GM08714 (cell line): ENCODE measurements at regions not wholly inside any gene's neighbourhood (a gene's known extent, or its start where the extent isn't known, plus 50 kb on each side); places are given as distances from the start of the nearest gene placed in this dataset.

Source experiments
- H3K4me3 ChIP-seq: fragments of 200-500 bp; sonication (Bioruptor generic); 2 replicates; pipeline ENCODE4 v1.5.1; 2014; ENCODE audit warnings: mild to moderate bottlenecking, low read length, inconsistent platforms
- ZNF274 ChIP-seq: IDR thresholded peaks from 2 replicates; pipeline ENCODE4 v1.6.1; 2012; ENCODE audit warnings: mild to moderate bottlenecking, low read depth, low read length

DNA sequence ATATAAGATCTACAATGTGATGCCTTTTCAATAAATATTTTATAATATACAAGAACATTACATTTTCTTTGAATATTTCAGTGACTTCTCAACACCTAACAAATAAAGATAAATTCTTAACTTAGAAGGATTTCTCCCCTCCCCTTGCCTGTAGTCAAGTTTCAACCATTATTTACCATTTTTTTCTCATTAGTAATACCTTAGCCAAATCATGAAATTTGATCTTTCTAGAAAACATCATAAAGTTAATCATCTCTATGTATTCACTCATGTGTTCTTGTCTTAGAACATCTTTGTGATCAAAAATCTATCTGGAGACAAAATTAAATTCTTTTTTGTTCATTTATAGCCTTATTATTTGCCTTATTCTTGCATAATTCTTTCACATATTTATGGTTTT is 1201.8 kb upstream of the EPHA6 start:
- no peak for TF ChIP-seq ZNF274
- no peak overlapping the region for H3K4me3 ChIP-seq

DNA sequence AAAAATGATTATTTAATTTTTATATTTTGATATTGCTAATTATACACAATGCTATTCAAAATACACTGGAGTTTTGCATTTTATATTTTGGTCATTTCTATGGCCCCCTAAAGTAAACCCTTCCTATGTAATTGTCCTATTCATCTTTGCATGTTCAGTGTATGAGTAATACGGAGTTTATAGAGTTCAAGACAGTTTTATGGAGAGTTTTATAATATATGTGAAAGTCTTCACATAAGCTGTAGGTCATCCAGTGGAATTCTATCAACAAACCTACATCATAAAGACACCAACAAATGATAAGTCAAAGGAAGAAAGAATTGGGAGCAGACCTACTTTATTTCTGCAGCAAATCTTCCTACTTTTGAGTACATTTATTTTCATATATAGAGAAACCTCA is 1200.4 kb upstream of the EPHA6 start:
- no peak for TF ChIP-seq ZNF274
- no peak overlapping the region for H3K4me3 ChIP-seq

DNA sequence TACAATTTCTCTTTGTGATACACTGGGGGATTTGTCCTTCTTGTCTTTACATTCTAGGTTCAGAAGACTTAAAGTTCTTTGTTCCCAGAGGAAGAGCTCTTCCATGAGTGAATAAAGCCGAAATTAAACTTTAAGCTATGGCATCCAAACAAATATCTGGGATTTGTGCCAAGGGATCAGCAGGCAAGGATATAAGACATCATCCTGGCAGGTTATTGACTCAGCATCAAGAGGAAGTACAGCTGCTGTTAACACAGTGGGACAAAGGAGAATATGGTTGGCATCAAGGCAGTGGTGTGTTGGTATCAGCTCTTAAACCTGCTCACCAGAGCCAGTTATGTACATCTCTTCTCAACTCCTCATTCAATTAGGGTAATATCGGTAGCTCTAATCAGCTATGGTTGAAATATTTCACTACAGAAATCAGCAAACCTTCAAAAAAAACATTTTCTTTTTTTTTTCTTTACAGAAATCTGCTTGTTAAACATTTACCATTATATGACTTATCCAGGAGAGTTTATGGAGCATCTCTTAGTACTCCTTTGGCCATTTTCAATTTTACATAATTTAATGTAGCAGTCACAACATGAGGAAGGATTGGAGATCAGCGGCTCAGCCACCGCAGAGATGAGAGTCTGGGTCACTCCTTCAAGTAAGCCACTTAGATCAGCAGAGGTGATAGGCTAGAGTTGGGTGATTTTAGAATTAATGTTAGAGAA is 1198.6 kb upstream of the EPHA6 start:
- no peak overlapping the region for H3K4me3 ChIP-seq
- no peak for TF ChIP-seq ZNF274

DNA sequence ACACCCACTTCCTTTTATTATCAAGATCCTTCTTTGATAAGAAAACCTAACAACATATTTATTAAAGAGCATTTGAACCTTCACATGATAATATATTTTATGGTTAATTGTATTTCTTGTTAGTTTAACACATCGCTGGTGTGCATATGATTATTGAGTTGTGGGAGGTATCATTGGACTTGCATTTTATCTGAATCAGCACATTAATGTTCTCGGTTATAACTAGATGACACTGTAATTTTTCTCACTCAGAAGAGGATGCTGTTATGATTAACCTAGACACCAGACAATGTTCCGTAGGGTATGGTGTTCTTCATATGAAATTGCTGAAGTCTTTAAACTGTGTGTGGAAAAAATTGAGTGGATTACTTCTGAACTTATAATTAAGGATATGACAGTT is 1188.3 kb upstream of the EPHA6 start:
- TF ChIP-seq ZNF274 = no peak
- no peak overlapping the region for H3K4me3 ChIP-seq

DNA sequence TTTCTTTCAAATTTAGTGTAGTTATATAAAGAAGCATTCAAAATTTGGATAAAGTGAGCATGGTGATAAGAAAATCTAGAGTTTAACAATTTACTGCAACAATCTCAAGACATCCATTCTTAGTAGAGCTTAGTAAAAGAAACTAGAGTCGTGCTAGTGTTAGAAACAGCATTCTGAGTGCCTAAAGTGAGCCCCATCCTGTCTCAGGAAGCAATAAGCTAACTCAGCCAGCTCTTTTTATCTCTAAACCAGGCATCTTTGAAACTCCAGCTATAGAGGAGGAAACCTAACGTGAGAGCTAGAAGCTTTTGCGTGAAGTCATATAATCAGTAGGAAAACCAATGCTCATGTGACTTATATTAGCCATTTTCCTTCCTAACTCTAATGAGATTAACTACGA is 1187.1 kb upstream of the EPHA6 start:
- no peak overlapping the region for H3K4me3 ChIP-seq
- no peak for TF ChIP-seq ZNF274

DNA sequence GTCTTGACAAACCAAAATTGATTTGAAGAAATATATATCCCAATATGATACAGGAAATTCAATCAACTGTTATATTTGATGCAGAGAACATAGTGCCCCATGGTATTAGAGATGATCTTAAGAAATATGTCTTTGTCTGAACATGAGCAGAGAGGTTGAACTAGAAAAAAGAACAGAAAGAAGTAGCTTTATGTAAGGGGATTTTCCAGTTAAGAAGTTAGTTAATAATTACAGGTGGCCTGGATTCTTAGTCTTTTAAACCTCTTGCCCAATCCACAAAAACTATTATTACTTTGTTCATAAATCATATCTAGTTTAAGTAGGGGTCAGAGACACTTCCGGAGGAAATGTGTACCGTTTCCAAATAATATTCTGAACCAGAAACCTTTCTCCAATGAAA is 1186.7 kb upstream of the EPHA6 start:
- H3K4me3 ChIP-seq = no peak overlapping the region
- TF ChIP-seq ZNF274 = no peak

DNA sequence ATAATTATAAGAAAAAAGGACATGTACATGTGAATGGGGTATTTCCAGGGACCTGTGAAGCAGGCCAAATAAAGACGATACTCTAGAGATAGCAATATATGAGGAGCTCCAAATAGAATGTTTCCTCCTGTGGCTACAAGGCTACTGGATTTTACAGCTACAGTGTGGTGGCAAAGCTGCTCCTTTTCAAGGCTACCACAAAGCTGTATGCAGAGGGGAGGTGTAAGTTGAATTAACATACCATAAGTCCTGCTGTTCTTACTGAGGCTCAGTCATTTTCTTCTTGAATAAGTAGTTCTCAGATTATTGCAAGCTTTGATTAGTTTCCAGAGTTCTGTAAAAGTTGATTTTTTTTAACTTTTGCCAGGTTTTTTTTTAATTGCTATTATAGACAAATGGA is 1184.6 kb upstream of the EPHA6 start:
- no peak overlapping the region for H3K4me3 ChIP-seq

DNA sequence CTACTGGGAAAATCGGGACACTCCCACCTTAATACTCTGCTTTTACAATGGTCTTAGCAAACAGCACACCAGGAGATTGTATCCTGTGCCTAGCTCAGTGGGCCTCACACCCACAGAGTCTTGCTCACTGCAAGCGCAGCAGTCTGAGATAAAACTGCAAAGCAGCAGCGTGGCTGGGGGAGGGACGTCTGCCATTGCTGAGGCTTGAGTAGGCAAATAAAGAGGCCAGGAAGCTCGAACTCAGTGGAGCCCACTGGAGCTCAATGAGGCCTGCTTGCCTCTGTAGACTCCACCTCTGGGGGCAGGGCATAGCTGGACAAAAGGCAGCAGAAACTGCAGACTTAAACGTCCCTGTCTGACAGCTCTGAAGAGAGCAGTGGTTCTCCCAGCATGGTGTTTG is 1169.1 kb upstream of the EPHA6 start:
- no peak overlapping the region for H3K4me3 ChIP-seq
- no peak for TF ChIP-seq ZNF274

More for the DNA sequence above, 1184.6 kb upstream of the EPHA6 start:
- TF ChIP-seq ZNF274 = no peak

DNA sequence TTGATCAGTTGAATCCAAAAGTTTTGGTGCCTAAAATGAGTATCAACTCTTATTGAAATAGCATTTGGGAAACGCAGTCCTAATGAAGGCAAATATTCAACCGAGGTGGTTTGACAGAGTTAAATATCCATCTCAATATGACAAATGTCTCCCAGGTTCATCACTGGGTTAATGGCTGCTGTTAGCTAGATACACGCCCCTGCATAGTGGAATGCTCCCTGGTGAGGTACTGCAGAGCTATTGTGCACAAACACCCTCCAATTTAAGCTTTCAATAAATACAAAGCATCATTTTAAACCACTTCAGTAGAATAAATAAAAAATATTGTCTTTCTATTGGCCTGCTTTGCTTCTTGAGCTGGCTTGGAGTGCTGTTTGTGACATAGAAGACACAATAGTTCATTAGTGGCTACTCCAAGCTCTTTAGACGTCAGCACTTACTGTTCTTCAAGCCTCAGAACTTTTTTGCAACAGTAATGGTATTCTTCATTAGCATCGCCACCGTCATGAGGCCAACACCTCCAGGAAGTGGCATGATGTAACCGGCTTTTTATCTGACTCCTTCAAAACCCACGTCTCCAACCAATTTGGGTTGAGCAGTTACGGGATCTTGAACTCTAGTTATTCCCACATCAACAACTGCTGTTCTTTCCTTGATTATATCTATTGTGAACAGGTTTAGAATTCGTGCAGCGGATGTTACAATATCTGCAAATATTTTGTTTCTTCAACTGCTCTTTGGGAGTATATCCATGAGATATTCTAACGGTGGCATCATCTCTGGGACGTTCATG is 1159.6 kb upstream of the EPHA6 start:
- TF ChIP-seq ZNF274 = no peak
- H3K4me3 ChIP-seq = no peak overlapping the region

DNA sequence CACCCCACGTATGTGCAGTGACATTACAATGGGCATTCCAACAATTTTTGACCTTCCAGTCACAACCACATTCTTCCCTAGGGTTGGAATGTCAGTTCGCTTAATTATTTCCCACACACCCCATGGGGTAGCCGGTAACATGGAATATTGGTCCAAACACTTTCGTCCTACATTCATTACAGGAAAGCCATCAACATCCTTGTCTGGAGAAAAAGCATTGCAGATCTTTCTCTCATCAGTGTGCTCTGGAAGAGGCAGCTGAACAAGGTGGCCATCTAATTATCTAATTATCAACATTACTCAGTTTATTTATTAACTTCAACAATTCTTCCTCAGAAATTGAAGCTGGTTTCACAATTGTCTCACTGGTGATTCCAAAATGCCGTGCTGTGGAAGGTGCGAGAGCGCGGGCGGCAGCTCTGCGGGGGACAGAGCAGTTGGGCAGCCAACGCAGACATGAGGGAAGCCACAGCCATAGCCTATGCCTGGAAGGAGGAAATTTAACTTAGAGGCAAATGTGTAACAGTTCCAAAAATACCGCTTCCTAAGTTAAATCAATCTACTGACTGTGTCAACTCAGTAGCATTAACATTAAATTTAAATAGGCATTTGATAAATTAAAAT is 1158.9 kb upstream of the EPHA6 start:
- H3K4me3 ChIP-seq = no peak overlapping the region
- TF ChIP-seq ZNF274 = no peak

DNA sequence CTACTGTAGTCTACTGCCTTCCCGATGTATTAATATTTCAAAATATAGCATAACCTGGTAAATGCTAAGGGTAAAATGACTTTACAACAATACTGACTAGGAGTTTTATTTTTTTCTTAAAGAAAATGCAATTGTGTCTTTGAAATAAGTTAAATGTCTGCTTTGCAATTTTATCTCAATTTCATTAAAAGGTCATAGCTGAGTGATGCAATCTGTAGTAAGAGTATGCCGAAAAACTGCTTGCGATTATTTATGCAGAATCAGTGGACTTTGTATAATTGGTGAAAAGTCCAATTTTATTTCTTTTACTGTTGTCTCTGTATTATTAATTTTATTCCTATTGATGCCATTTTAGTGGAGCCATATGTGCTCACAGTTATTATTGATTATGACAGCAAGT is 1143.6 kb upstream of the EPHA6 start:
- H3K4me3 ChIP-seq = no peak overlapping the region
- no peak for TF ChIP-seq ZNF274

DNA sequence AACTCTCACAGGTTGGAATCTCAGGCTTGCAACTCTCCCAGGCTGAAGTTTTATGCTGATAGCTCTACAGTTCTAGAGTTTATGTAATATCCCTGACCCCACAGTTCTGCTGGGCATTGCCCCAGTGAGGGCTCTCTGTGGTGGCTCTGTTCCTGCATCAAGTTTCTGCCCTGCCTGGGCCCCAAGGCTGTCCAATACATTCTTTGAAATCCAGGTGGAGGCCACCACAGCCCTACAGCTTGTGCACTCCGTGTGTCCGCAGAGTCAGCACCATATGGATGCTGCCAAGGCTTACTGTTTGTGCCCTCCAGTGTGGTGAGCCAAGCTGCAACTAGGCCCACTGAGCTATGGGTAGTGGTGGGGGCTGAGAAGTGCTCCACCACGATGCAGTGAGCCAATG is 1141.2 kb upstream of the EPHA6 start:
- TF ChIP-seq ZNF274 = no peak
- H3K4me3 ChIP-seq = no peak overlapping the region

DNA sequence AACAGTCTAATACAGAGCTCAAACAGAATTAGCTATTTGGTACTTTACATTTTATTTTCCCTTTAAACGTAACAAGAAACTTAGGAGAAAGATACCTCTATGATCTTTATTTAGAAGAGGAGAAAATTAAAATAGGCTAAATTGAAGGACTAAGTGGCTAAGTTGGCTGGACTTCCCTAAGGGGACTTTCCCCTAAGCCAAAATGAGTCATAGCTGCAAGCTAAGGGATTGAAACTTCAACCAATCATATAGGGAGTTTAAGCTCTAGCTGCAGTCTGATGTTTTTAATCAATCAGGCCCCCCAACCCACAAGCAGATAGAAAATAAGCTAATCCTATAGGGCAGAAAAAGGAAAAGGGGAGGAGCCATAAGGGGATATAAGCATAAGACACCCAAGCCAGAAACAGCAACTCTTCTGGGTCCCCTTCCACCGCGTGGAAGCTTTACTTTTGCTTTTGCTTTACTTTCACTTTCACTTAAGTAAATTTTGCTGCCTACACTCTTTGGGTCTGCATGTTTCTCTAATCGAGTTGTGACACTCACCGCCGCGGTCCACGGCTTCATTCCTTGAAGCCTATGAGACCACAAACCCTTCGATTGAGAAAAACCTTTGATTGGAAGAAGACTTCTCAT is 1108.5 kb upstream of the EPHA6 start:
- no peak for TF ChIP-seq ZNF274
- H3K4me3 ChIP-seq = no peak overlapping the region

DNA sequence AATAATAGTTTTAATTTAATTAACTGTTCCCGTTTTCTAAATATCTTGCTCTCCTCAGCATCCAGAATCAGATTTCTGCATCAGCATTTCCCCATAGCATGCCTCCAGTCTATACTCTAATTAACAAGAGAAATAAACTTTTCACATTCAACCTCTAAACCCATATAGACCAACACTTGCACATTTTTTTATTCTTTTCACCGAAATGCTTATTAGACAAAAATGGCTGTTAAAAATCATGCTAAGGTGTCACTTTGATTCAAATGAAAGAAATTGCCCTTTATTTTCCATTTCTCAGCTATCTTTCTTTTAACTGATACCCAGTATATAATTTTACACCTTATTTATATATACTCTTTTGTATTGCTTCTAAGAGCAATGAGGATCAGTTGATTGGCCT is 1107.1 kb upstream of the EPHA6 start:
- no peak overlapping the region for H3K4me3 ChIP-seq
- no peak for TF ChIP-seq ZNF274

DNA sequence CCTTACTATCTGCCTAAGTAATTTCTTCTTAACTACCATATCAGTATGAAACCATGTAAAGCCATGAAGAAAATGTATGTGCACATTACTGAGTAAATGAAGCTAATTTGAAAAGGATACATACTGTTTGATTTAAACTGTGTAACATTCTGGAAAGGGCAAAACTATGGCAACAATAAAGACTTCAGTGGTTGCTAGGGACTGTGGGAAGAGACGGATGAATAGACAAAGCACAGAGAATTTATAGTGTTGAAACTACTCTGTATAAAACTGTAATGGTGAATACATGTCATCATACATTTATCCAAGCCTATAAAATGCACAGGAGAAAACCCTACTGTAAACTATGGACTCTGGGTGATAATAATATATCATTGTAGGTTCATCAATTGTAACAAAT is 1103.7 kb upstream of the EPHA6 start:
- no peak for TF ChIP-seq ZNF274

DNA sequence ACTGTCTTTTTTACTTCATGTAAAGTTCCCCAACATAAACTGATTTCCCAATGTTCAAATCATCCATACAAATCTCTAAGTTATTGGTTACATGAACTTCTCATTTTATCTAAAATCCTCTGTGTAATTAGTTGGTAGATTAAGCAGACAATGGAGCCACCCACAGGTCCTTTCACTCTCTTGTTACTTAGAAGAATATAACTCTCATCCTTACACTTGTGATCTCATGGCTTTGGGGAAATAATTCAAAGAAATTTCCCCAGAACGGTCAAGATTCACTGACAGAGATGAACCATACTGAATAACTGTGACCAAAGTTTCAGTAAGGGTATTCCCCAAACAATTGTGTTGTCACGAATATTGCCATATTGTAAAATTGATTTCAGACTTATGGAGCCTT is 1102.6 kb upstream of the EPHA6 start:
- no peak for TF ChIP-seq ZNF274

More for the DNA sequence above, 1103.7 kb upstream of the EPHA6 start:
- H3K4me3 ChIP-seq = no peak overlapping the region

More for the DNA sequence above, 1102.6 kb upstream of the EPHA6 start:
- H3K4me3 ChIP-seq = no peak overlapping the region
